ENCODE measurements at regions not wholly inside any gene's neighbourhood (a gene's known extent, or its start where the extent isn't known, plus 50 kb on each side); places are given as distances from the start of the nearest gene placed in this dataset.

DNA sequence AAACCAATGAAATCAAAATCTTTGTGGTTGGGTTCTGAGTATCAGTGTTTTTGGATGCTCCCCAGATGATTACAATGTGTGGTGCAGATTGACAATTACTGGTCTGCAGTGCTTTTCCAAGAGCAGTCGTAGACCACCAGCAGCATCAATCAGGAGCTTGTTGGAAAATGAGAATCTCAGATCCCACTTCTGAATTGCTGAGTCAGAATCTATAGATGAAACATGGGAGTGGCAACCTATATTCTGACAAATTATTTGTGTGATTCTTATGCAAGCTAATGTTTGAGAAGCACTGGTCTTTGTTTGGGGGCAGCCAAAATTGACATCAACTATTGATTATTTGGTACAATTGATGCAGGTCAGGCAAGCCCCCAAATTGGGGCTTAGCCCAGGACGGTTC is 539.9 kb upstream of the BTBD3 start:
- DNase-seq = no peak

DNA sequence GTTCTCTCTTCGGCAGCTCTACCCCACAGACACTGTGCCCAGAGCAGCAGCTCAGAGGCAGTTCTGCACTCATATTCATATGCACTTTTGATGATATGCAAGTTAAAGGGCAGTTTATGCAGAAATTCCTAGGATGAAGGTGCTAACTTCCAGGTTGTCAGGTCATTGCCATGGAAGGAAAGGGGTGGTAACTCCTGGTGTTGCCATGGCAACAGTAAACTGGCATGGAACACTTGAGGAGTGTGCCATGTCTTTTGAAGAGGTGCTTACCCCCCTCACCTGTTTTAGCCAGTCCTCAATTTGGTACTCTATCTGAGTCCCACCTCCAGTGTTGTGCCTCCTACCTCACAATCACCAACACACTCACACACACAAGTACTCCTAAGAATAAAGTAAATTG is 539.4 kb upstream of the BTBD3 start:
- no peak for DNase-seq

DNA sequence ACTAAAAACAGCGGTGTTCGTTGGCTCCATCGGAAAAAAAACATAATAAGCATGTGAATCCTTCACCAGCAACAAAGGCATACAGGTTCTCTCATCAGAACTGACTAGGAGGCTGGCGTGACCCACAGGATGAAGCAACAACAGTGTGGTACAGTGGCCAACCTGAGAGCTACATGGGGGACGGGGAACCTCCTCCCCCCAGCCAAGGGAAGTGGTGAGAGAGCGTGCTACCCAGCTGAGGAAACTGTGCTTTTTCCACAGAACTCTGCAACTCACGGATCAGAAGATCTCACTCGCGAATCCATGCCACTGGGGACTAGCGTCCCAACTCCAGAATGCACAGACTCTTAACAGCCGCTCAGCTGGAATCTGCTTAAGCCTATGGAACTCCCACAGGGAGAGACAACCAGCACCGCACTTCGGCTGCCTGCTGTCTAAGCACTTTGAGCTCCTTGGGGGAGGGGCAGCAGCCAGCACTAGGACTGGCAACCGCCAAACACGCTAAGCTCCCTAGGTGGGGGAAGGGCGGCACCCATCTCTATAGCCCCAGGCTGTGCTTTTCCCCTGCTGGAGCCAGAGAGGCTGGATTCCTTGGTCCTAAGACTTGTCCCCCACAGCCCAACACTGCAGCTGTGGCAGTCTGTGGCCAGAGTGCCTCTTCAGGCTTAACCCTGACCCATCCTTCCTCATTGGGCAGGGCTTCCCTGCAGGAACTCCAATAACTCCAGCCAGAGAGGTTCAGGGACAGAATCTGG is 538.3 kb upstream of the BTBD3 start:
- no peak for DNase-seq

DNA sequence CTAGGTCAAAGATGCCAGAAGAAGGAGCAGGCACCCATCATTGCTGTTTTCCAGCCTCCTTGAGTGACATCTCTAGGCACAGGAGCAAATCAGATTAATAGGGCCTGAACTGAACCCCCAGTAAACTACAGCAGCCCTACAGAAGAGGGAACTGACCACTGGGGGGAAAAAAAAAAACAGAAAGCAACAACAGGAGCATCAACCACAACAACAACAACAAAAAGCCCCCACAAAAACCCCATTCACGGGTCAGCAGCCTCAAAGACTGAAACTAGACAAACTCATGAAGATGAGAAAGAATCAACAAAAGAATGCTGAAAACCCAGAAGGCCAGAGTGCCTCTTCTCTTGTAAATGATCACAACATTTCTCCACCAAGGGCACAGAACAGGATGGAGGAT is 537.4 kb upstream of the BTBD3 start:
- DNase-seq = no peak

DNA sequence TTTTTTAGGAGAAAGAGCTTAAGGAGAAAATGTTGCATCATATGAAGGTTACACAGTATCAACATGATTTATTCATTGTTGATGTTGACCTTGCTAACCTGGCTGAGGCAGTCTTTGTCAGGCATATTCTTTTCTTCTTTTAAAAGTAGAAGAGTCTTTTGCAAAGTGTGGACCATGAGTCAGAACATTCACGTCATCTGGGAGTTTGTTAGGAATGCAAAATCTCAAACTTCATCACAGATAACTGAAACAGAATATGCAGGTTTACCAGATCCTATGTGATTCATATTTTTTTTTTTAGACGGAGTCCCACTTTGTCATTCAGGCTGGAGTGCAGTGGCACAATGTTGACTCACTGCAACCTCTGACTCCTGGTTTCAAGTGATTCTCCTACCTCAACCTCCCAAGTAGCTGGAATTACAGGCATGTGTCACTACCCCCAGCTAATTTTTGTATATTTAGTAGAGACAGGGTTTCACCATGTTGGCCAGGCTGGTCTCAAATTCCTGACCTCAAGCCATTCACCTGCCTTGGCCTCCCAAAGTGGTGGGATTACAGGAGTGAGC is 530.4 kb upstream of the BTBD3 start:
- no peak for DNase-seq

DNA sequence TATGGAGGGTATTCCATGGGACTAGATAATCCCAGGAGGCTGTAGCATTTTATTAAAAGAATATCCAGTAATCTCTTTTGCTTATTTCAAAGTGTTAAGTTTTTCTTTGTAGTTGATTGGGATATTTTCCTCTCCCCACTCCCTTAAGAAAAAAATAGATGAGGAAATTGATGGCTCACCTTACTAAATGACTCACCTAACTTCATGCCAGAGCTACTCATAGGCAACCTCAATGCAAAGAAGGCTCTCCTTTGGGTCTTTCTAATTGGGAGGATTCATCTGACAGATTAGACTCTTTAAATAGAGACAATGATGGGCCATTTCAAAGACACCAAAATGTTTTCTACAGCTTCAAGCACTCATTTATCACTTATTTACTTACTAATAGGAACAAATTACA is 528.5 kb upstream of the BTBD3 start:
- no peak for DNase-seq

DNA sequence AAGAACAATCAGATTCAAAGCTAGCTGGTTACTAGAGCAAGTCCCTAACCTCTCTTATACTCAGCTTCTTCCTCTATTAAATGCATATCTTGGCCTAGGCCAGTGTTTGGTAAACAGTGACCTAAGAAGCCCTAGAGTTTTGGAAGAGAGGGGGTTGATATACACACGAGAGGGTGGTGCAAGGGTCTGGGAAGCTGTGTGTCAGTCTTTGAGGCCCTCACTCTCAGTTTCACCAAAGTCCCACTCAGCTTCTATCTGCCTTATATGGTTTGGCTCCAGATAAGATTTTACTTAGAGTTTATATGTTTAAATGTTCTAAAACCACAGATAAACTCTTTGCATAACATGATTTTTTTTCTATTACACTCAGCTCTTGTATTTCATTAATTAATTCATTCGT is 526.1 kb upstream of the BTBD3 start:
- no peak for DNase-seq

DNA sequence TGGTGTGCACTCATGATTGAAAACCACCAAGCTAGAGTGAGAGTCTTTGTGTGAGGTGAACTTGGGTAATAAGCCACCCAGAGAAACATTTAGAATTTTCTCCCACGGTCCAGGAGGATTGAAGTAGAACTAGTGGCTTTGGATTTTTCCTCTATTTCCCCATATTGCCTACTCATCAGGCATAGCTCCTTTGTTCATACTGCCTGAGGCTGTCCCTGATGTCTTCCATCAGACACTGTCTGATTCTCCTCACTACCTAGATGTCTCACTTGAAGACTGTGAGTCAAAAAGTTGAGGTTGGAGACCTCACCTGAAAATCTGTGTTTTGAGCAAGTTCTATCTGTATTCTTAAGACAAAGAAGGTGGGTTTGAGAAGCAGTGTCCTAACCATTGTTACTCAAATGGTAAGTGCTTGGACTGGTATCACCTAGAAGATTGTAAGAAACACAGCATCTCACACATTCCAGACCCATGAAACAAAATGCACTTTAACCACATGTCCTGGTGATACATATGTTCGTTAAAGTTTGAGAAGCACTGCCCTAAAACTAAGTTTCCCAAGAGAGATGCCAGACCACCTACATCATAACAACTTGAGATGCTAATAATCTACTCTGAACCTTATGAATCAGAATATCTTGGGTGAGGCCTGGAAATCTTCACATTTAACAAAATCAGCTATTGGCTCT is 523.4 kb upstream of the BTBD3 start:
- no peak for DNase-seq

DNA sequence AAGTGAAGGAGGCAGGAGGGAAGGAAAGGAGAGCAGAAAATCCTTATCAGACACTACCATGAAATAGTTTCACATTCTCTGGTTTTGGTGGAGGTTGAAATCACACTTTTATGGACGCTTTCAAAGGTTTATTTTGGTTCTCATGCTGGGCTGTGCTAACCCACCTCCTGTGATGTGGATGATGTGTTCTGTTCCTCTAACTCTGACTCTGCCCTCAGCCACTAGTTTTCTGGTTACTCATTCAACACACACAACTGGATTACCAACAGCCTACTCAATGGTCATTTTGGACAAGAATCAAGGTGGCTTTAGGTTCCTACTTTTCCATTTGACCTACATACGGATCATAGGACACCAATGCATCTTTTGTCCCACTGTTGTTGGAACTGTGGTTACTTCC is 522.1 kb upstream of the BTBD3 start:
- no peak for DNase-seq

DNA sequence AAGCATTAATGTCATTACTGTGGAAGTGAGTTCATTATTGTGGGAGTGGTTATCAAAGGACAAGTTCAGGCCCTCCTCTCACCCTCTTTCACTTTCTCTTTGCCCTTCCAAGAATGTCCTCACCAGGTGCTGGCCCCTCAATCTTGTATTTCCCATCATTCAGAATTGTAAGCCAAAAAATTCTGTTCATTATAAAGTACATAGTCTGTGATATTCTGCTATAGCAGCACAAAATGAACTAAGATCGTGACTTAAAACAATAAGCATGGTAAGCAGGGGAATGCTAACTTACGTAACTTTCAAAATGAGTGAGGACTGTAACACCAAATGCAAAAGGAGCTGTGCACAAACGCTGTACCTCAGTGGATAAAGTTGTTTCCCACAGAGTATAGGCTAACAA is 515.7 kb upstream of the BTBD3 start:
- DNase-seq = no peak

DNA sequence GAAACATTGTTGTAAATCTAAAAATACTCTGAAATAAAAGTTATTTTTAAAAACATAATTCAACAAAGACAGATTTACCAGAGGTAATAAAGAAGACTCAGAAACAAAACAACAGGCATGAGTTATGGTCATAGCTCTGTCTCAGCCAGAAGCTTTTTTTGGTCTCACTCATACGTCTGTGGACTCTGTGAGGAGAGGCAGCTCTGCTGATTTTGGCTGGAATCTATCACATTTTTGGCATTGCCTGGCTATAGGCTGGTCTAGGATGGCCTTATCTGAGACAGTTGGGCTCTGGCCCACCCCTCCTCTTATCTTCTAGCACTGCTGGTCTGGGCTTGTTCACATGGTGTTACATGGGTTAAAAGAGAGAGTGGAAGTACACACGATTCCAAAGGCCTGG is 514.0 kb upstream of the BTBD3 start:
- DNase-seq = no peak

DNA sequence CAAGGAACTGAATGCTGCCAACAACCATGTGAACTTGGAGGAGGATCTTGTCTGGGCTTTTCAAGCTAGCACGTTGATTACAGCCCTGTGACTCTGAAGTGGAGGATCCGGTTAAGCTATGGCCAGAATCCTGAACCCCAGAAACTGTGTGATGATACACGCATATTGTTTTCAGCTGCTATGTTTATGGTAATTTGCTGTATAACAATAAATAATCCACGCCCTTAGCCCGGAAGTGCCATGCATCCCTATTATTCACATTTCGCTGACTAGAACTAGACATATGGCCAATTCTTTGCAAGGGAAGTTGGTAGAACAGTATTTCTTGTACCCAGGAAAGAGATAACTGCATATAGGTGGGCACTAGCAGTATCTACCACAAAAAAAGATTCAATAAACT is 510.8 kb upstream of the BTBD3 start:
- no peak for DNase-seq

DNA sequence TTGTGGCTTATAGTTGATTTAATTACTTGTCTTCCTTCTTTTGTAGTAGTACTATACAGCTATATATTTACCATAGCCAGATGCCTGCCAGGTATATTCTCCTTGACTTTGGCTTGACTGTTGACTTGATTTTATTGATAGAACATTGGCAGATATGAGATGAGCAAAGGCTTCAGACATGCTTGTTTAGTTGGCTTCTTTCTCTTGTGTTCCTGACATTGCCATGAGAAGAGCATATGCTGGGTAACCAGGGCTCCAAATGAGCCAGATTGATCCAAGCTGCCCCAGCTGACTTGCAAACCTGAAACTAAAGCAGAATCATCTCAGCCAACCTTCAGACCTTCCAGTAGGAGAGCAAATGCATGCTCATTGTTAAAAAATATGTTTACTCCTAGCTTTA is 508.1 kb upstream of the BTBD3 start:
- DNase-seq = no peak

DNA sequence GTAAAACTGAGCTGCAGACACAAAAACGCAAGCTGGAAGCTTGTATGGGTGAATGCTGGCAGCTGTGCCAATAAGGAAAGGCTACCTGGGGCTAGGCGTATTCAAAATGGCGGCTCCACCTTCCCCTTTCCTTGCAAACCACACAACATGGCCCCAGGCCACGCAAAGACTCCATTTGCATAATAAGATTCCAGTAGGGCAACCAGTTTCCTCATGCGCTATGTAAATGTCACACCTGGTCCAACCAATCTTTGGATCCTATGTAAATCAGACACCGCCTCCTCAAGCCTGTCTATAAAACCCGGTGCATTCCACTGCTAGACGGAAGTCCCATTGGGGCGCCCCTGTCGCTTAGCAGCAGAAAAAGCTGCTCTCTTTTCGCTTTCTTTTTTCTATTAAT is 505.9 kb upstream of the BTBD3 start:
- DNase-seq = no peak

DNA sequence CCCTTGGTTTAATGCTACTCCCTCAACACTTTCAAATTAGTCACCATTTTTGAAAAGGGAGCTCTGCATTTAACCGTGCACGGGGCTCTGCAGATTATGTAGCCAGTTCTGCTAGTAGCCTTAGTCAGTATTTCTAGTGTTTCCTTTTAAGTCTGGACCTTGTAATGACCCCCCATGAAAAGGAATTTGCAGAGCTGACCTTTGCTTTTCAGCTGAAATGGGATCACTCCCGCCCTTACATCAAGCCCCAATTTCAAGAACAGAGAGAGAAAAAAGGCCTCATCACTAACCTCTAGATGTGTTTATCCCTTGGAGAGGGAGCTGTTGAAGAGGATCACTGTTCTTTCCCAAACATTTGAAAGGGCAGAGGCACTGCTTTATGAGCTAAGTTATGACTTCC is 490.7 kb upstream of the BTBD3 start:
- DNase-seq = no peak

DNA sequence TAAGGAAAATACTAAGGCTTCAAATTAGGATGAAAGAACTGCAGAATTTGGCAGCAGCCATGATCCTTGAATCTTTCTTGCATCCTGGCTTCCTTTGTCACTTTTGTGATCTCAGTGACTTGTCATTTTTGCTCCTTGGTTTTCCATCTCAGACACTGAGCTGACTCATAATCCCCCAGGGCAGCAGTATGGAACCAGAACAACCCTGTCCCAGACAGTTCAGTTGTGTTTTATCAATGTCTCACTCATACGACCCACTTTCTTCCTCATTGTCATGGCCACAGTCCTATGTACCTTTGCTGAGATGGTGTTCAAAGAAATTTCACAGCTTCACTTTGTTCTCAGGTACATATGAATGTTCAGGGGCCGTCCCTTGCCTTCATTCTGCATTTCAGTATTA is 488.5 kb upstream of the BTBD3 start:
- no peak for DNase-seq

DNA sequence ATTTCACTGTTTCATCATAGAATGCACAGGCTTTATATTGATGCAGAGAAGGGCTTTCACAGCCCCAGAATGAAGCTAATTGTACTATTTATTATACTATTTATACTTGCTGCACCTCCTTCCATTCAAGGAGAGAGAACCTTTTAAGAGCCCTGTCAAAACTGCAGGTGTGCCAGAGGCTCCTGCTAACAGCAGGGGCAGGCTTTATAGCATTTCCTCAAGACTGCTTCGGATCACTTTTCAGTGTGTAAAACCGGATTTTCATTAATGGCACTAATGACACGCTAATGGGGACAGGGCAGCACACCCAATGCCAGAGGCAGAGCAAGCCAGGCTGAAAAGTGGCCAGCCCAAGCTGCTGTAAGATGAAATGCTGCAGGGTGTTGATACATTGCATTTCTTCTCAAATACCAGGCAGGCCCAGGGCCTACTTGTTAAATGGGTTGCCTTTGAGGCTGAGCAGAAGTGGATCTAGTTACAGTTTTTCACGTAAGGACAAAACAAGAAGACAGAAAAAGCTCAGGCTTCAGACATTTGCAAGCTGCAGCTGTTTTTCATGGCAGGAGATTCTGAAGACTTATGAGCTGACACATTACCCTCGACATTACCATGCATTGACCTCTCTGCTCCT is 487.7 kb upstream of the BTBD3 start:
- DNase-seq = no peak

DNA sequence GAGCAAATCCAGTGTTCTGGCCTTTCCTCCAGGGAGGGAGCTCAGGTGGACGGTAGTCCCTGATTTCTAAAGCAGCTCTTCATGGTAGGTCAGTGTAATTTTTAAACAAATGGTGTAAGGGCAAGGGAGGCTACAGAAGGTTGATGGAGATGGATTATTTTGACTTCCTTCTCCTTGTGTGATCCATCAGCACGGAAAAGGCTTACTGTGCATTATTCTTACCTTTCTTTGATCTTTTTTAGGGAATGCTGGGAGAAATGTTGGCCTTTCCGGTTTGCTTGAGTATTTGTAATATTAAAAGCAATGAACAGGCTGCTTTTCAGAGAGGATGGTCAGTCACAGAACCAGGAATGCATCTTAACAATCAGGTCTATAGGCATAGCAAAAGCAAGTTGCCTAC is 487.0 kb upstream of the BTBD3 start:
- no peak for DNase-seq

DNA sequence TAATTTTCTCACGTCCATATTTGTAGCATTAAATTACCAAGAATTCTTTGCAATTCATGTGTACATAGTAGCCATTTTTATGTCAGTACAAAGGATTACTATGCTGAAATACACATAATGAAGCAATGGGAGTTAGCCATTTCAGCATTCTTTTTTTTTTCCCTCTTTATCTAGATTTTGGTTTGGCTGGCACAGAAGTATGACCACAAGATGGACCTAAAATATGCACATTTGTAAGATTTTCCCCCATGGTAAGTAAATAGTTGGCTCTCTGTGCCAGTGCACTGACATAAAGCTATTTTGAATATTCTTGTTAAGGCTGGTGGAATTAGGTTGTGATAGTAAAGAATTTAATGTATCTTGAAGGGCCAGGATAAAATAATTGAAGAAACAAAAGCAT is 486.1 kb upstream of the BTBD3 start:
- no peak for DNase-seq

DNA sequence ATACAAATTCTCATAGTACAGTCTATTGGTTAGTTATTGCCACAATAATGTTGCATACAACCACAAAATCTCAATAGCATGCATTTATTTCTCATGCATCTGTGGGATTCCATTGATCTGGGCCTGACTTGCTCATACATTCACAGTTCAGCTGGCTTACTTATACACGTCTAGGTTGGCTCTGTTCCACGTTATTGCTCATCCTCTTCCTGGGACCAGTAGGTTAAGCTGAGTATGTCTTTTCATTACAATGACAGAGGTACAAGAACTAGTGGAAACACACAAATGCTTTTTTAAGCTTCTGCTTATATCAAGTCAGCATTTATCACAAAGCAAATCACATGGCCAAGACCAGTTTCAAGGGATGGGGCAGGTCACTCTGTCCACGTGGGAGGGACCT is 485.3 kb upstream of the BTBD3 start:
- peak; percentile 1 for DNase-seq

DNA sequence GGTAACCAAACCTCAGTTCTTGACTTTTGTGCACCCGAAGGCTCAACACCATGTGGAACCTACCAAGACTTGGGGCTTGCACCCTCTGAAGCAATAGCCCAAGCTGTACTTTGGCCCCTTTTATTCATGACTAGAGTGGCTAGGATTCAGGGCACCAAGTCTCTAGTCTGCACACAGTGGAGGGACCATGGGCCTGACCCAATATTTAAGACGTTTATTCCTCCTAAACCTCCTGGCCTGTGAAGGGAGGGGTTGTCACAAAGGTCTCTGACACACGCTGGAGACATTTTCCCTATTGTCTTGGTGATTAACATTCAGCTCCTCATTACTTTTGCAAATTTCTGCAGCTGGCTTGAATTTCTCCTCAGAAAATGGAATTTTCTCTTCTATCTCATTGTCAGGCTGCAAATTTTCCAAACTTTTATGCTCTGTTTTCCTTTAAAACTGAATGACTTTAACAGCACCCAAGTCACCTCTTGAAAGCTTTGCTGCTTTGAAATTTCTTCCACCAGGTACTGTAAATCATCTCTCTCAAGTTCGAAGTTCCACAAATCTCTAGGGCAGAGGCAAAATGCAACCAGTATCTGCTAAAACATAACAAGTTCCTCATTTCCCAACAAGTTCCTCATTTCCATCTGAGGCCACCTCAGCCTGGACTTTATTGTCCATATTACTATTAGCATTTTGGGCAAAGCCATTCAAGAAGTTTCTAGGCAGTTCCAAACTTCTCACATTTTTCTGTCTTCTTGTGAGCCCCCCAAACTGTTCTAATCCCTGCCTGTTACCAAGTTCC is 481.4 kb upstream of the BTBD3 start:
- DNase-seq = no peak

DNA sequence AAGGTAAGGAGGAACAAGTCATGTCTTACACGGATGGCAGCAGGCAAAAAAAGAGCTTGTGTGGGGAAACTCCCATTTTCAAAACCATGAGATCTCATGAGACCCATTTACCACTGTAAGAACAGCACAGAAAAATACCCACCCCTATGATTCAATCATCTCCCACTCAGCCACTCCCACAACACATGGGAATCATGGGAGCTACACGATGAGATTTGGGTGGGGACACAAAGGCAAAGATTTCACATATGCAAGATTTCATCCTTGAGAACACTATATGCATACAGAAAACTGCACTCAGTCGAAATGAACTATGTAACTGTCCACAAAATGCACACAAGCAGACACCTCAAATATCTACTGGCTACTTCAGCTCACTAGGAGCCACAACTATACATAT is 480.6 kb upstream of the BTBD3 start:
- no peak for DNase-seq

DNA sequence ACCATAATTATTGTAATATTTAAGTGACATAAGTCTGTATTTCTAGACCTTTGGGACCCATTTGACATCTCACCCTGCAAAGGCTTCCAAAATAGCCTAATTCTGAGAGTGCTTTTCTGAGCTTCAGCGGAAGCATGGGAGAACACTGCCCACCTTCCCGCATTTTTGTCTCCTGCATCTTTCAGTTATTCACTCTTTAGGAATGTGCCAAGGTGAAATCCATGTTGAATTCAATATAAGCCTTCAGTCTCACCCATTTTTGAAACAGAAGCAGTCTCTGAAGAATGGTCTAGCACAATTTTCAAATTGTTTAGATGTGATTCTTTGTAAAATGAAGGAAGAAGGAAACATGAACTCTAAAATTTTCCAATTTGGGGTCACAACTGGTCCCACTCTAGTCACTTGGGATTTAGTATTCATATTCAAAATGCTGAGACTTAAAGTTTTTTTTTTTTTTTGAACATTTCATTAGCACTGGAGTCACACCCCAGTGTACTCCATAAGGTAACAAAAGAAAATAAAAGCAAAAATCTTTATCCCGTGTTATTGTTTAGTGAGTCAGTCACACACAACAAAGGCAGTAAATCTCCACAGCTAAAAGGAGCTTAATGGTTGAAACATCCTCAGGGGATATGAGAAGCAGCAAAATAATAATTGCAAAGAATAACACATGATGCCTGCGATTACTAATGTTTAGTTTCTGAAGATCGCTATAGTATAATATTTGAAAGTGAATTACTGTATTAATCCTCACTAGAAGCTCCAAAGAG is 479.9 kb upstream of the BTBD3 start:
- no peak for DNase-seq

All from NCI-H2029 (cell line).